Neuronal stem cell (in vitro differentiated cells): ENCODE measurements at regions not wholly inside any gene's neighbourhood (a gene's known extent, or its start where the extent isn't known, plus 50 kb on each side); places are given as distances from the start of the nearest gene placed in this dataset.

Experiments
- DNase-seq: peaks from one replicate; pipeline ENCODE4 v3.0.0-alpha.2; 2013; ENCODE audit warnings: low spot score
- H2AFZ ChIP-seq: one replicate; pipeline ENCODE4 v1.6.1; 2013; ENCODE audit warnings: mild to moderate bottlenecking, low read length, inconsistent platforms
- H2AK5ac ChIP-seq: 2 replicates; pipeline ENCODE4 v1.6.1; 2013; ENCODE audit warnings: low read depth, mild to moderate bottlenecking, inconsistent platforms, low read length, moderate library complexity, mixed read lengths
- H2BK120ac ChIP-seq: 2 replicates; pipeline ENCODE4 v1.6.1; 2013; ENCODE audit warnings: low read depth, mild to moderate bottlenecking, inconsistent platforms, low read length, moderate library complexity, mixed read lengths
- H2BK12ac ChIP-seq: one replicate; pipeline ENCODE4 v1.6.1; 2013; ENCODE audit warnings: low read length, inconsistent platforms
- H2BK15ac ChIP-seq: 2 replicates; pipeline ENCODE4 v1.6.1; 2013; ENCODE audit warnings: mild to moderate bottlenecking, low read length, inconsistent platforms, mixed read lengths
- H2BK5ac ChIP-seq: one replicate; pipeline ENCODE4 v1.6.1; 2013; ENCODE audit warnings: inconsistent platforms, mild to moderate bottlenecking, low read length, moderate library complexity
- H3K14ac ChIP-seq: one replicate; pipeline ENCODE4 v1.6.1; 2013; ENCODE audit warnings: low read length, inconsistent platforms
- H3K18ac ChIP-seq: 2 replicates; pipeline ENCODE4 v1.6.1; 2013; ENCODE audit warnings: low read length, inconsistent platforms
- H3K23ac ChIP-seq: 2 replicates; pipeline ENCODE4 v1.6.1; 2013; ENCODE audit warnings: low read depth, mild to moderate bottlenecking, mixed read lengths, low read length, inconsistent platforms; ENCODE audit not compliant: poor library complexity
- H3K27ac ChIP-seq: replicated peaks from 3 replicates; pipeline ENCODE4 v1.5.1; 2013; ENCODE audit warnings: low read length, inconsistent platforms
- H3K27me3 ChIP-seq, 3 experiments: 2 replicates each; pipeline ENCODE4 v1.6.1; 2013; ENCODE audit warnings: low read length in 3 of 3, mild to moderate bottlenecking in 2 of 3, inconsistent platforms in 1 of 3, low read depth in 1 of 3, mixed read lengths in 1 of 3, moderate library complexity in 1 of 3; ENCODE audit not compliant: control insufficient read depth in 3 of 3, insufficient read depth in 3 of 3
- H3K36me3 ChIP-seq, 2 donors: replicated peaks in 1 of 2; 2 replicates each; pipeline ENCODE4 v1.6.1; 2013; ENCODE audit warnings: low read length in 2 of 2; ENCODE audit not compliant: control insufficient read depth in 2 of 2, insufficient read depth in 2 of 2
- H3K4ac ChIP-seq: 2 replicates; pipeline ENCODE4 v1.6.1; 2013; ENCODE audit warnings: inconsistent platforms, mild to moderate bottlenecking, low read length, moderate library complexity
- H3K4me1 ChIP-seq, 2 donors: 1 replicate in 1 of 2; 2 replicates in 1 of 2; pipeline ENCODE4 v1.6.1; 2013; ENCODE audit warnings: low read length in 2 of 2, low read depth in 1 of 2; ENCODE audit not compliant: control insufficient read depth in 2 of 2, insufficient read depth in 1 of 2
- H3K4me2 ChIP-seq: one replicate; pipeline ENCODE4 v1.6.1; 2013; ENCODE audit warnings: mild to moderate bottlenecking, low read length, inconsistent platforms; ENCODE audit not compliant: insufficient read depth, poor library complexity, severe bottlenecking
- H3K4me3 ChIP-seq, 2 donors: 2 replicates each; pipeline ENCODE4 v1.5.1; 2013; ENCODE audit warnings: low read length in 2 of 2, mild to moderate bottlenecking in 2 of 2, inconsistent platforms in 1 of 2, moderate library complexity in 1 of 2
- H3K79me1 ChIP-seq: one replicate; pipeline ENCODE4 v1.6.1; 2013; ENCODE audit warnings: low read depth, mild to moderate bottlenecking, inconsistent platforms, low read length, moderate library complexity
- H3K9ac ChIP-seq: one replicate; pipeline ENCODE4 v1.6.1; 2013; ENCODE audit warnings: mild to moderate bottlenecking, low read depth, low read length, inconsistent platforms; ENCODE audit not compliant: poor library complexity
- H3K9me3 ChIP-seq, 2 donors: replicated peaks in 1 of 2; 2 replicates each; pipeline versions ENCODE3 to v1.6.1; 2013; ENCODE audit warnings: low read length in 2 of 2, mild to moderate bottlenecking in 2 of 2, inconsistent platforms in 1 of 2, low read depth in 1 of 2, mixed read lengths in 1 of 2, moderate library complexity in 1 of 2; ENCODE audit not compliant: control insufficient read depth in 2 of 2, insufficient read depth in 1 of 2
- H4K8ac ChIP-seq: one replicate; pipeline ENCODE4 v1.6.1; 2013; ENCODE audit warnings: low read depth, mild to moderate bottlenecking, inconsistent platforms, low read length, moderate library complexity
- H4K91ac ChIP-seq: one replicate; pipeline ENCODE4 v1.6.1; 2013; ENCODE audit warnings: low read length, low read depth, mild to moderate bottlenecking, inconsistent platforms; ENCODE audit not compliant: poor library complexity
- WGBS, 2 donors: extraction: QIAGEN DNeasy Blood & Tissue Kit; methylation state at CpG; one replicate each; pipeline ENCODE4 v1.1.7; 2013; ENCODE audit warnings: missing lambda C conversion rate in 2 of 2, mixed read lengths in 1 of 2; ENCODE audit not compliant: insufficient read length in 2 of 2, insufficient replicate concordance in 1 of 2; ENCODE audit errors: extremely low coverage in 2 of 2; 5-methylcytosine and 5-hydroxymethylcytosine counted together

DNA sequence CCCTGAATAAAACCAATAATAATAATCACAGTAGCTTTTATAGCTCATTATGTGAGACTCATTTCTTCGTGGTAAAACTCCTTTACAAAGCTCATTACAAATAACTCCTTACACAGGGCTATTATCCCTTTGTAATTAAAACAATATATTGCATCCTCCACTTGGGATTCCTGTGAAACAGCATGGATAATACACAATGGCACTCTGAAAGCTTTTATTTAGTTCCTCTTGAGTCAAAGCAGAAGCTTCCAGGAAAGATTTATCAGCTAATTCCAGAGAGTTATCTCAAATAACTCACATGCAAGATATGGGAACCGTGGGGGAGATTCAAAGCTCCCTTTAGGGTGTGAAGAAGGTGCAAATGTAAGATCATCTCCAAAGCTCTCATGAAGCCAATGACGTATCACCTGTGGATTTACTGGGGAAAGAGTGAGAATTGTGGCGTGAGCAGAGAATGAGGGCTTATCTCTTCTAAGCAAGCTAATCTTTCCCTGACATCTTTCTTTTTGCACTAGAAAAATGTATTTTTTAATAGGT is 60.4 kb upstream of the GJA5 start:
- Histone ChIP-seq H4K91ac (no peak overlapping the region), H2BK15ac (no peak overlapping the region), H2BK5ac (no peak overlapping the region), H3K4me3 (no peak overlapping the region), H3K27me3 (no peaks in the 10 kb centered on the region), H3K79me1 (no peaks in the 10 kb centered on the region), H3K9me3 (no peaks in the 10 kb centered on the region), H3K4ac (no peak overlapping the region), H2BK120ac (no peak overlapping the region), H3K9ac (no peak overlapping the region), H3K23ac (no peak overlapping the region), H2AK5ac (no peak overlapping the region), H2BK12ac (no peak overlapping the region), H3K18ac (no peak overlapping the region), H3K36me3 (no peaks in the 10 kb centered on the region), H3K27ac (no peak overlapping the region), H3K4me1 (no peaks in the 10 kb centered on the region), H3K4me2 (no peak overlapping the region), H3K14ac (no peak overlapping the region), H4K8ac (no peak overlapping the region), H2AFZ (no peak overlapping the region)
- no CpG with 5 or more reads among the region's 4 CpGs for WGBS, 2 donors
- DNase-seq, result no peak

DNA sequence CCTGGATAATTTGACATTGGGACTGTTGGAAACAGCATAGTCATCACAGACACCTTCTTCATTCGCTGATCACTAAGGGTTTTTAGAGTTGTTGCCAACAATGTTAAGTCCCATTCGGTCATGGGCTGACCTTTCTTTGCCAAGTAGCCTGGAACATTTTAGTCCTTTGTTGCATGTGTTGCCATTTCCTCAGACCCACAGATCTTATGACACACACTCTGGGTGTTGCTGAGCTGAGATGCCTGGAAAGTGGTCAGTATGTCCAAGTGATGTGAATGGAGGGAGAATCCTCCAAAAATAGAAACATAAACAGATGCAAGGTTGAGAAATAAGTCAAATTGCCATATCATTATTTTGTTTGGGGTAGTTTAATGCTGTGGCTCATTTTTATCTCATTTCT is 61.5 kb upstream of the GJA5 start:
- H3K27me3 ChIP-seq, result no peaks in the 10 kb centered on the region
- no peaks in the 10 kb centered on the region for H3K4me1 ChIP-seq
- no peak overlapping the region for H4K8ac ChIP-seq
- no peak for DNase-seq
- H2BK15ac ChIP-seq, result no peak overlapping the region
- WGBS, 2 donors, result no CpG with 5 or more reads among the region's 2 CpGs
- no peak overlapping the region for H2AFZ ChIP-seq
- H3K14ac ChIP-seq, result no peak overlapping the region
- H3K27ac ChIP-seq, result no peak overlapping the region
- H3K9me3 ChIP-seq, result no peaks in the 10 kb centered on the region
- no peak overlapping the region for H2BK12ac ChIP-seq
- H3K23ac ChIP-seq, result no peak overlapping the region
- H3K4me2 ChIP-seq, result no peak overlapping the region
- H3K4me3 ChIP-seq, result no peak overlapping the region
- H2BK120ac ChIP-seq, result no peak overlapping the region
- H3K9ac ChIP-seq, result no peak overlapping the region
- H3K79me1 ChIP-seq, result no peaks in the 10 kb centered on the region
- no peak overlapping the region for H3K18ac ChIP-seq
- no peak overlapping the region for H2BK5ac ChIP-seq
- H4K91ac ChIP-seq, result no peak overlapping the region
- H3K4ac ChIP-seq, result no peak overlapping the region
- no peak overlapping the region for H2AK5ac ChIP-seq
- no peaks in the 10 kb centered on the region for H3K36me3 ChIP-seq

DNA sequence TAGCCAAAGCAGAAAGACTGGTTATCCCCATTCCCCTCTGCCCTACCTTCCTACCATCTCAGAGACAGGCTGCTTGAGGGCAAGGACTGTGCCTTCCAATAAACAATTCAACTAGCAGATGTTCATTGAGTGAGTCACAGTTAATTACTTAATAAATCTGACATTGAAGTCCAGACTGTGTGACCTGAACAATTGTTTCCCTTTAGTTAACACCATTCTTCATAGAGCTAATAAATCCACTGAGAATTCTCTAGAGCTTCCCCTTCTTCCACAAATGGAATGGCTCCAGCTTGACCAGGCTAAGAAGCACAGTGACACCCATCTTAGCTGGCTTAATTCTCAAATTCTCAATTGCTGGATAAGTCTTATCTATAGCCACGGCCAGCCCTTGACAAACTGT is 61.9 kb upstream of the GJA5 start:
- no peak overlapping the region for H2BK120ac ChIP-seq
- H2BK5ac ChIP-seq, result no peak overlapping the region
- H3K9ac ChIP-seq, result no peak overlapping the region
- H3K18ac ChIP-seq, result no peak overlapping the region
- no peak overlapping the region for H2BK15ac ChIP-seq
- H2AFZ ChIP-seq, result no peak overlapping the region
- H3K4me2 ChIP-seq, result no peak overlapping the region
- no peak overlapping the region for H3K4me3 ChIP-seq
- no peaks in the 10 kb centered on the region for H3K79me1 ChIP-seq
- H2AK5ac ChIP-seq, result no peak overlapping the region
- no peak overlapping the region for H3K27ac ChIP-seq
- no peaks in the 10 kb centered on the region for H3K4me1 ChIP-seq
- no peak overlapping the region for H3K14ac ChIP-seq
- no peak for DNase-seq
- no peaks in the 10 kb centered on the region for H3K9me3 ChIP-seq
- H3K23ac ChIP-seq, result no peak overlapping the region
- H2BK12ac ChIP-seq, result no peak overlapping the region
- H4K8ac ChIP-seq, result no peak overlapping the region
- H4K91ac ChIP-seq, result no peak overlapping the region
- H3K27me3 ChIP-seq, result no peaks in the 10 kb centered on the region
- H3K36me3 ChIP-seq, result no peaks in the 10 kb centered on the region
- no peak overlapping the region for H3K4ac ChIP-seq
- no CpG with 5 or more reads among the region's 1 CpG for WGBS, 2 donors

DNA sequence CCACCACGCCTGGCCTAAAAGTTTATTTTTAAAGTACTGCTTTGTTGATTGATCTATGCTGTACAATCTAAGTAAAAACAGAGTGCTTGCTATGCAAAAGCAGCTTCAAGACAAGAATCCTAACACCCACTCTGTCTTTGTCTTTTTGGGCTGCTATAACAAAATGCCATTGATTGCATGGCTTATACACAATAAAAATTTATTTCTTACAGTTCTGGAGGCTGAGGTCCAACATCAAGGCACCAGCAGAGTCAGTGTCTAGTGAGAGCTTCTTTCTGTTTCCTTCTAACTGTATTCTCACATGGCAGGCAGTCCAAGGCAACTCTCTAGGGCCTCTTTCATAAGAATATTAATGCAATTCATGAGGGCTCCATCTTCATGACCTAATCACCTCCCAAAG is 63.6 kb upstream of the GJA5 start:
- H3K4me1 ChIP-seq, result no peaks in the 10 kb centered on the region
- no peak overlapping the region for H3K18ac ChIP-seq
- H3K9ac ChIP-seq, result no peak overlapping the region
- no peak overlapping the region for H2AFZ ChIP-seq
- H3K4me3 ChIP-seq, result no peak overlapping the region
- no peak overlapping the region for H2AK5ac ChIP-seq
- H3K23ac ChIP-seq, result no peak overlapping the region
- no peak overlapping the region for H2BK15ac ChIP-seq
- H2BK12ac ChIP-seq, result no peak overlapping the region
- H4K8ac ChIP-seq, result no peak overlapping the region
- no peak overlapping the region for H3K4me2 ChIP-seq
- no peaks in the 10 kb centered on the region for H3K79me1 ChIP-seq
- no peak overlapping the region for H3K27ac ChIP-seq
- H3K4ac ChIP-seq, result no peak overlapping the region
- no peak overlapping the region for H4K91ac ChIP-seq
- no peak overlapping the region for H2BK120ac ChIP-seq
- no peak overlapping the region for H2BK5ac ChIP-seq
- no peaks in the 10 kb centered on the region for H3K9me3 ChIP-seq
- DNase-seq, result no peak
- no peak overlapping the region for H3K14ac ChIP-seq
- no CpG with 5 or more reads among the region's 1 CpG for WGBS, 2 donors
- no peaks in the 10 kb centered on the region for H3K36me3 ChIP-seq
- H3K27me3 ChIP-seq, result no peaks in the 10 kb centered on the region
